ENCODE measurements at regions not wholly inside any gene's neighbourhood (a gene's known extent, or its start where the extent isn't known, plus 50 kb on each side); places are given as distances from the start of the nearest gene placed in this dataset.
"Not testable (repeated sequence)": the region's sequence is repeated elsewhere in the genome, so short reads cannot be mapped to it uniquely, and the experiment has no call there.

- TF ChIP-seq, protein P1, sequence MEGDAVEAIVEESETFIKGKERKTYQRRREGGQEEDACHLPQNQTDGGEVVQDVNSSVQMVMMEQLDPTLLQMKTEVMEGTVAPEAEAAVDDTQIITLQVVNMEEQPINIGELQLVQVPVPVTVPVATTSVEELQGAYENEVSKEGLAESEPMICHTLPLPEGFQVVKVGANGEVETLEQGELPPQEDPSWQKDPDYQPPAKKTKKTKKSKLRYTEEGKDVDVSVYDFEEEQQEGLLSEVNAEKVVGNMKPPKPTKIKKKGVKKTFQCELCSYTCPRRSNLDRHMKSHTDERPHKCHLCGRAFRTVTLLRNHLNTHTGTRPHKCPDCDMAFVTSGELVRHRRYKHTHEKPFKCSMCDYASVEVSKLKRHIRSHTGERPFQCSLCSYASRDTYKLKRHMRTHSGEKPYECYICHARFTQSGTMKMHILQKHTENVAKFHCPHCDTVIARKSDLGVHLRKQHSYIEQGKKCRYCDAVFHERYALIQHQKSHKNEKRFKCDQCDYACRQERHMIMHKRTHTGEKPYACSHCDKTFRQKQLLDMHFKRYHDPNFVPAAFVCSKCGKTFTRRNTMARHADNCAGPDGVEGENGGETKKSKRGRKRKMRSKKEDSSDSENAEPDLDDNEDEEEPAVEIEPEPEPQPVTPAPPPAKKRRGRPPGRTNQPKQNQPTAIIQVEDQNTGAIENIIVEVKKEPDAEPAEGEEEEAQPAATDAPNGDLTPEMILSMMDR (IDR thresholded peaks at IDR 0.05): not testable (repeated sequence)
- not testable (repeated sequence) for TF ChIP-seq EZH2phosphoT487 (IDR thresholded peaks at IDR 0.05)
These were observed 265.5 kb upstream of the SPATA31A3 start for GRCh38 chr9:67257894-67258293.
